Umbilical cord (tissue), 1 donor: ENCODE measurements at regions not wholly inside any gene's neighbourhood (a gene's known extent, or its start where the extent isn't known, plus 50 kb on each side); places are given as distances from the start of the nearest gene placed in this dataset.

Experiments used
- DNase-seq: peaks from one replicate; pipeline ENCODE4 v3.0.0-alpha.2; 2015; ENCODE audit warnings: low spot score

DNA sequence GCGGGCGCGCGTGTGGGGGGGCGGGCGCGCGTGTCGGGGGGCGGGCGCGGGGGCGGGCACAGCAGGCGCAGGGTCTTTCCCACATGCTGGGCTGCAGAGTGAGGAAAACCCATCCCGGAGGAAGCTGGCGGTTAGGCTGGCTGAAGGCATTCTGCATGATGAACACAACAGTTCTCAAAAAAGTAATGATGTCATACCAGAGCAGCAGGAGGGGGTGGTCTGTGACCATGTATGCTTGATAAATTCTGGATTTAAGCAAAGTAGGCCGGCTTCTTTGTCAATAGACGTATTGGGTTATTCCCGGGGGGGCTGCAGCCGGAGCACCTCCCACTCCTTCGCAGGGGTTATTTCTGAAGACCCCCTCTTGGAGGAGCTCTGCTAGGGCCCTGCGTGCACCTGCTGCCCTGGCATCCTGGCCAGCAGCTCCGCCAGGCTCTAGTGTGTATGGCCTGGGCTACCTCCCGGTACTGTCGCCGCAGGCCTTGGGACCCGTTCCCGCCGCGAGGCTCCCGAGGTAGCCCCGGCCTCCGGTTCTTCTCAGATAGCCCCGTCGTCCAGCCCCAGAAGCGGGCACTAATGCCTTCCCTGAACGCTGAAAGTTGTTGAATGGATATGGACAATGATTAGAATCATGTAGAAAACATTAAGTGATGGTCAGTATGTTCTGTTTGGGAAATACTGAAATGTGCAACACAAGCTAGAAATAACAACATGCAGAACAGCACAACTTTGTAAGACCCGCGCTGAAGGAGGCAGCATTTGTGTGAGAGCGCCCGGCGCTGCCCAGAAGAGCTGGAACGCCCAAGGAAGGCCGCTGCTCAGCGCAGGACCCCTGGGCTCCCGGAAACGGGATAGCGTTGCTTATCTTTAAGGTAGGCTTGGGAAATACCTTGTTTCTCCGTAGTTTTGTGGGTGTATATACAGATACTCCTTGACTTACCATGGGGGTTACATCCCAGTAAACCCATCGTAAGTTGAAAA, 101.4 kb upstream of the RAB6C start:
- peak; percentile 68 for DNase-seq

DNA sequence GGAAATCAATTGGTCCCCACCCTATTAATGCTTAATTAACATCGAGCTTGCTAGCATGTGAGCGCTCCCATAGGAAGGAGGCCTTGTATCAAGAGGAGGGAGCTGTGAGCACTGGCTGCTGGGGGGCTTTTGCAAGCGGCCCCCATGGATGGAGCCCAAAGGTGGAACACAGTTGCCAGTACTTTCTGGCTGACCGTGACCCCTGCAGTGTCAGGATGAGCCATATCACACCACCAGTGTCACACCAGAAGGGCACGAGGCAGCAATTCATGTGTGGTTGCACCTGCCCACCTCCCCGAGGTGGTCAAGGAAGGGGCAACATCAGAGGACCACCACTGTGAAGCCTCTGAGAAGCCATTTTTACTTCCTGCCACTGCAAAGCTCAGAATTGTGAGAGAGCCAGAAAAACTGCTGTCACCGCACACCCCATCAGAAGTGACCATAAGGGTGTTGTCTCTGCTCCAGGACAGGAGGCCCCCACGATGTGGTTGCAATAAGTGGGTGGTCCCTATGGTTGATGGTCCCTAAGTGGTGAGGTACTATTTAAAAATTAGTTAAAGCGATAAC, 99.8 kb upstream of the RAB6C start:
- DNase-seq = no peak

DNA sequence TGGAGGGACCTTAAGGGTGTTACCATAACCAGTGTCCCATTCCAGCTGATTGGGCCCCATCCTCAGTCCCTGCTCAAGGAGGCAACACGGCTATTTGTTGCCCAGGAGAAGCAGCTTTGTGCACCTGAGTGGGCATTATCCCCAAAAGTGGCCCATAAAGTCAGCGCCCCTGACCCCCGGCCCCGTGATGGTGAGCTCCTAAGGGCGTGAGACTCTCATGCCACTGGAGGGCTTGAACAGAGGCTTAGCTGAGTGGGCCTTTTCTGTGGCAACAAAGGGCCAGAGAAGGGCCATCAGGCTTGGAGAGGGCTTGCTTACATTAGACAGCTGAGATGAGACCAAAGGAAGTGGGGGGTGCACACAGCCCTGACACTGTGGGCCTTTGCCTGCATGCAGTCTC, 99.2 kb upstream of the RAB6C start:
- no peak for DNase-seq

DNA sequence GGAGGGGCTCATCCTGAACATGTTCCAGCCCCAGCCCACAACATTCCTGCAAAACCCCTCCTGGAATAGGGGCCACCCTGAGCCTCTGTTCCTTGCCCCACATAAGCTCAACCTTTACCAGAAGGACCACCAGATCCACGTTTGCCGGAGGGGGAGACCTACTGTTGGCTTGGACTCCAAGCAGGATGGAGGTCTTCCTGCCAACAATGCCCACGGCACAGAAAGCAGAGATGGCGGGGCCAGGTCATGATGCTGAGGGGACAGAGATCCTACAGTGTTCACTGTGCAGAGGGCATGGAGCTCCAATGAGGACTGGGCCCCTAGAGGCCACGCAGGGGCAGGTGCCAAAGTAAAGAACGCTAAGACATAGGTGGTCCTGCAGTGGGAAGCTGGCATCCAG, 98.5 kb upstream of the RAB6C start:
- DNase-seq = no peak

DNA sequence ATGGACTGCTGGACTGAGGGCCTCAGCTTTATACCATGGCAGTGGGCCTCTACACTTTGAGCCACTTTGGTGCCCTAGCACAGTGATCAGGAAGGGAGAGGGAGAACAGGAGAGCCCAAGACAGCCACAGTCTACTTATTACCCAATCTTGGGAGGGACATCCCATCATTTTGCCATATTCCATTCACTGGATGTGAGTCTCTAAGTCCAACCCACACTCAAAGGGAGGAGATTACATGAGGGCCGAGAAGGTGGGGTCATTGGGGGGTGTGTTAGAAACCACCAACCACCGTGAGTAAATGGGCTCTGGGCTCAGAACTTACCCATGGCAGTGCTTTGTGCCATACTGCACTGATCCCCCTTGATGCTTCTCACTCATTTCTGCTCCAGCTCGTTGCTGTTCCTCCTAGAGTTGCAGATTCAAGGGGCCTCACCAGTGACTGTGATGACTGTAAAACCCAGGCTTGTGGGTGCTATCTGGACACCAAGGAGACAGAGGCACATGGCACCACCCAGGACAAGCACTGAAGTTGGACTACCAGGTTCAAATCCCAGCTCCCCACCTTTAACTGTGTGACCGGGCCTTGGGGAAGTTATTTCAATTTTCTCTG, 97.6 kb upstream of the RAB6C start:
- no peak for DNase-seq

DNA sequence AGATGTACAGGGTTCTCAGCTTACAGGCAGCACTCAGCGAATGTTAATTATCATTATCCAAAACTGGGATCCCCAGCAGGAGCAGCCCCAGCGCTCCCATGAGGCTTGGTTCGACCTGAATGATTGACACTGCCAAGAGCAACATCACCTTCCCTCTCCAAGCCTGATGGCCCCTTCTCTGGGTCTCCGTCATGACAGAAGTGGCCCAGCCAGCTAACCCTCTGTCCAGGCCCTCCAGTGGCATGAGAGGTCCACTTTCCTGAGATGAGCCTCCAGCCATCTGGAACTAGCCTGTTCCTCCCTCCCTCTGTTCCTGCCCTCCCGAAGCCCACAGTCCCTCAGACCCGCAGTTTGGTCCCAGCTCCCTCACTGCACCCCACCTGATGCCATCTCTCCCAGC, 97.0 kb upstream of the RAB6C start:
- DNase-seq = no peak

DNA sequence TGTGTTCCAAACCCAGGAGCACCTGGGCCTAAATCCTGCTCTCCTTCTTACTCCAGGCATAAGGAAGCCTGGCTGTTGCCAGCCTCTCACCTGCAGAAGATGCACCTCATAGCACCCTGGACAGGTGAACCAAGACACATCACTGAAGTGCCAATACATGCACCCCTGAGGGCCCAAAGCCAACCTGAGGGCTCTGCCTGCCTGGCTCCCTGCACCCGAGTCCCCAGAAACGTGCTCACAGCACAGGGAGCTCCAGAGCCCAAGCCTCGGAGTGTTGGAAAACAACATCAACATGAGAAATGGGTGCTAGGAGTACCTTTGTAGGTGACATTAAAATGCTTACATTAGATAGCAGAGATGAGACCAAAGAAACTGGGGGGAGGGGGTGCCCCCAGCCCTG, 96.3 kb upstream of the RAB6C start:
- DNase-seq = no peak

DNA sequence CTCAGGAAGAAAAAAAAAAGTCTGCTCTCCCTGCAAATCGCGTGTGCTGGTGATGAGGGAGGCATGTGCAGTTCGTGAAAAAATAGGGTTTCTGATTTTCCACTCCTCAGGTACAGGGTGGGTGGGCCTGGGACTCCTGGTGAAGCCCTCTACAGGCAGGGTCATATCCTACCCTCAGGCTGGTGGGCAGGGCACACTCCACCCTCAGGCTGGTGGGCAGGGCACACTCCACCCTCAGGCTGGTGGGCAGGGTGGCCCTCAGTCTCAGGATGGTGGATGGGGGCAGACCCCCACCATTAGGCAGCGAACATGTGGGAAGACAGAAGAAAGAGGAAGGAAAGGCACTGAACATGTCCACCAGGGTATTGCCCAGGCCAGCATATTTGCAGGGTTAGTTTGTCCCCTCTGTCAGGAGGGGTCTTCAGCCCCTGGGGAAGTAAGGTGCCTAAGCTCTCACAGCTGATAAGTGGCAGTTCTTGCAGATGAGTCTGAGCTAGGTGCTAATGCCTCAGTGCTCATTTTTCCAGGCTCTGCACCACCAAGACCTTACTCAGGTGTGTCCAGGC, 95.2 kb upstream of the RAB6C start:
- no peak for DNase-seq

DNA sequence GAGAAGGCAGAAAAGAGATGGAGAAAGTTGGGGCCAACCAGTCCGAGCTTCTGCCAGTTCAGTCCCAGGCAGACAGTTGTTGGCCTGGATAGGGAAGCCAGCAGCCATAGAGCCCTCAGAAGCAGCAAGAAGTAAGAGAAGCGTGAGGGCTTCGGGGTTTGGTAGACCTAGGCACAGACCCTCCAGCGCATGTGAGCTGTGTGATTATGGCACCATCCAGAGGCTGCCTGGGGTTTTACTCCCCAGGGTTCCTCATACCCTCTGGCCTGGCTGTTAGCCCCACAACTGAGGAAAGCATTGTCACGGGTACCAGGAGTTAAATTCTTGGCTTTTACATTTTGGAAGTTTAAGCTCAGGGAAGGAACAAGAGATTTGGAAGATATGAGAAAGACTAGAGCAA, 93.7 kb upstream of the RAB6C start:
- no peak for DNase-seq

DNA sequence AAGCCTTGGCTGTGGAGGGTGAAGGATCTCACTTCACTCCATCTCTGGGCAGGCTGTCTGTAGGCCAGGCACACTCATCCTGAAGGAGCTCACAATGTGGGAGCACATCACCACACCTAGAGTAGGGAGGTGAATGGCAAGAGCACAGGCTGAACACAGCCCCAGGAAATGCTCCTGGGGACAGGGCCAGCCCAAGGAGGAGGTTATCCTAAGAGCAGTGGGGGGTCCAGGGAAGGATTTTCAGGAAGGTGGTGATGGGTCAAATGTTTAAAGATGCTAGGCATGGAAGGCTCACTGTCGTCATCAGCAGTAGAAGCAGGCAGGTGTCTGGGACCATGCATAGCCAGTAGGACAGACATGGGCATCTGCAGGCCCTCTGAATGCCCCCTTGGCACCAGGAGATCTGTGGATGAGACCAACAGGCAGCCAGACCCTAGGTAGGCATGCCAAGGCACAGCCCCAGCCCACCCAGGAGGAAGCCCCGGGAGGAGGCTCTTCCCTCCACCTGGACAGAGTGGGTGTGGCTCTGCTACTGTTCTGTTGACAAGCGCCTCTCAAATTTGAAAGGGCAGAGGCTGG, 91.7 kb upstream of the RAB6C start:
- DNase-seq = no peak

DNA sequence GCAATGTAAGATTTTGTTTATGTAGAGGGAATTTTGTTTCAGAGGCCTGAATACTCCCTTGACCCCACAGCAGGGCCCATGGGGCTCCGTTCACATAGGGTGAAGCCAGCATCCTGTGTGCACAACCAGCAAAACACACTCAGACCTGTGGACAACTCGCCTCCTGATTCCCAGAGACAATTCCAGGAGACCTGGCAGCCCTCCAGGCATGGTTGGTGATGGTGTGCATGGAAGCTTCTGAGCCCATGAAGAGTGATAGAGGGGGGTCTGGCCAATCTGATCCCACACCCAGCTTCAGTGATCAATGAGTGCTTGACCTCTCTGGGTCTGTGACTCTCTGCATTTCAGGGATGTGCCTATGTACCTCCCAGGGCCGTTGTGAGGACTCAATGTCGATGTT, 91.0 kb upstream of the RAB6C start:
- peak; percentile 2 for DNase-seq

DNA sequence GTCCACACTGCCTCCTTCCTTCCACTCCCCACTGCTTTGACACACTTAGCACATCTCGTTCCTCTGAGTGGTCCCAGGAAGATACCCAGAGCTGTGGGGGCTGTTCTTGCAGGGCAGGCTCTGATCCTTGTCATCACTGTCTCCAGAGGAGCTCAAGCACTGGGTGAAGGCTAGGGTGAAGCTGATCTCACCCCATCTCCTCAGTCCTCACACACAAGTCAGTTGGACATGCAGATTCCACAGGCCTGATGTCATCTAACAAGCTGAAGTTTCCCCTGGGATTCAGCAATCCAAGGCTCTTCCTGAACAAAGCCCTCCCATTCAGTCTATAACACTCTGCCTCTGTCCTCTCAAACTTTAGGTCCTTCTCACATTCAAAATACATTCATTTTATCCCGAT, 90.6 kb upstream of the RAB6C start:
- DNase-seq = peak; percentile 27

DNA sequence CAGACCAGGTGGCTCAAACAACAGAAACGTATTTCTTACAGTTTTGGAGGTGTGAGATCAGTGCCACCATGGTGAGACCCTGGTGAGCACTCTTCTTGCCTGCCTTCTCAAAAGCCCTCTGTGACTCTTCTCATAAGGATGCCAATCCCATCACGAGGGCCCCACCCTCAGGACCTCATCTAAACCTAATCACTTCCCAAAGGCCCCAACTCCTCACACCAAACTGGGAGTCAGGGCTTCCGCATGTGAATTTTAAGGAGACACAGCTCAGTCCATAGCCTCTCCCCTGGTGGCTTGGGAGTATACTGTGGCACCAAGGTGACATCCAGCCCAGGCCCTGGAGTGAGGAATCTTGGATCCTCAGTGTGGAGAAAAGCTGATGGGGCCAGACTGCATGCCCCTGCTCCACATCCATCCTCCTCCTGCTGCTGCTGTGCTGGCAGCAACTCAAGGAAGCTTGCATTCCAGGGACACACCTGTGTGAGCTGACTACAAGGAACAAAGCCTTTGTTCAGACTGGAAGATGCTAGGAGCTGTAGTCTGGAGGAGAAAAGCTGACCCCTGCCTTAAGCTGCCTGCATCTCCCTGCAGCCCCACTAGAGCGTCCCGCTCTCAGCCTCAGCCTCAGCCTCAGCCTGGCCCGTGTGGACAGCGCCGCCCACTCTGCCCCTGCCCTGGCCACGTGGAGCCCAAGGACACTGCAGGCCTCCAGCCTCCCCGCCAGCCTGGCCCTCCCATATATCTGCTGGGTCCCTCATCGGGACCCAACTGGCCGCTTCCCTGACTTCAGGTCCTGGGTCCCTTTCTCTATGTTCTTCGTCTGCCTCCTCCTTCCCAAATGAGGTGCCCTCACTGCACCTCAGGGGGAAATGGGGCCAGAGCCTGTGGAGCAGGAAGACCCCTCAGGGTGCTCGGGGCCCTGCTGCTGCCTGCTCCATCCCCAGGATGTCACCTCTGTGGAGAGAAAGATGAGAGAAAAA, 87.8 kb upstream of the RAB6C start:
- DNase-seq = no peak

DNA sequence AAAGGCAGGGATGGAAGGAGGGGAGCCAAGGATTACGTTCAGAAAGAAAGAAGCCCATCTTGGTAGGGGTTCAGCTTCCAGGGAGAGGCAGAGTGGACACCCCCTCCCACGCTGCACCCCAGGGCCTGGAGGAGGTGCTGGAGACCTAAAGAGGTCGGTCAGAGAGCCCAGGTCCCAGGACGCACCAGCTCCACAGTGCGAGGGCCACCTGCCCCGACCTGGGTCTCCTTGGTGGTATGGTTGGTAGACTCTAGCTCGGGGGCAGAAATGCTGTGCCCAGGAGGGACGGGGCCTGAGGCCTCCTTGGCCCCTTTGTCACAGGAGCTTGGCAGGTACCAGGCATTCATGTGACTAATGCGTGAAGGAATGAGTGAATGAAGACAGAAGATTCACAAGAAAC, 87.1 kb upstream of the RAB6C start:
- no peak for DNase-seq

DNA sequence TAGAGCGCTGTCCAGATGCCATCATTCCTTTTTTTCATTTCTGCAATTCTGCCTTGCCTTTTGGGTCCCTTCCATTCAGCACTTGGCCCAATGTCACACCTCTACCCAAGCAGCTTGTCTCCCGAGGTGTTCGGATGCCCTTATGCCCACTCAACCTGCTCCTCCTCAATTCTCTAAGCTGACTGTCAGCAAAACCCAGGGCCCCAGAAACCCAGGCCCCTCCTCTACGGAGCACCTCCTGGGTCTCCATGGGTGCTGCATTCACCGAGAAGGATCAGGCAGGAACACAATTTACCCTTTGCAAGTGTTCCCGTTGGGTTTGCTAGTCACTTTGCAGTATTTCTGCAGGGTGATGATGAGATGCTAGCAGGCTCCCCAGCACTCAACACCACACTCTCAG, 86.7 kb upstream of the RAB6C start:
- no peak for DNase-seq

DNA sequence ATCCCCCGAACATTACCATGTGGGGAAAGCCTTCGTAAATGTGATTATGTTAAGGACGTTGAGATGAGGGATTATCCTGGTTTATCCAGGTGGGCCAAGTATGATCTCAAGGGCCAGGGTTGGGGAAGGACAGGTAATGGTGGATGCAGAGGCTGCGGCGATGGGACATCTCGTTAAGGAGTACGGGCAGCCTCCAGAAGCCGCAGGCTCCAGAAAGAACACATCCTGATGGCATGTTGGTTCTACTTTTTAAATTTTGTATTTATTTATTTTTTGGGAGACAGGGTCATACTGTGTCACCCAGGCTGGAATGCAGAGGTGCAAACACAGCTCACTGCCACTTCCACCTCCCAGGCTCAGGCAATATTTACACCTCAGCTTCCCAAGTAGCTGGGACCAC, 86.2 kb upstream of the RAB6C start:
- DNase-seq = no peak

DNA sequence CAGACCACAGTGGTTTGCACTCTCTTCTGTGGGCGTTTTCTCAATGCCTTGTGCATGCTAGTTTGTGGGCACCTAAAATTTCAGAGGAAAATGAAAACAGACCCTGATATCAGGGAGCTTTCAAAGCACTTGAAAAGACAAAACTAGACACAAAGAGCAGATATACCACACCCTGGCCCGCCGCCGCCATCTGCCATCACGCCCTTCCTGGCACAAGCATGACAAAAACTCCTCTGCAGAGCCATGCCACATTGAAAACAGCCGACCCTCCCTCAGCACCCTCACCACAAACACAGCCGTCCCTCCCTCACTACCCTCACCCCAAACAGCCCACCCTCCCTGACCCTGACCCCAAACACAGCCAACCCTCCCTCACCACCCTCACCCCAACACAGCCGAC, 84.8 kb upstream of the RAB6C start:
- DNase-seq = no peak

DNA sequence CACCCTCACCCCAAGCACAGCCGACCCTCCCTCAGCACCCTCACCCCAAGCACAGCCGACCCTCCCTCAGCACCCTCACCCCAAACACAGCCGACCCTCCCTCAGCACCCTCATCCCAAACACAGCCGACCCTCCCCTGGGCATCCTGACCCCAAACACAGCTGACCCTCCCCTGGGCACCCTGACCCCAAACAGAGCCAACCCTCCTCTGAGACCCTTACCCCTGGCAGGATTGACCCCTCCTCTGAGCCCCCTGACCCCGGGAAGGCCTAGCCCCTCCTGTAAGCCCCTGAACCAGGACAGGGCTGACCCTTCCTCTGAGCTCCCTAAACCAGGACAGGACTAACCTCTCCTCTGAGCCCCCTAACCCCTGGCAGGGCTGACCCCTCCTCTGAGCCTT, 84.4 kb upstream of the RAB6C start:
- DNase-seq = no peak

DNA sequence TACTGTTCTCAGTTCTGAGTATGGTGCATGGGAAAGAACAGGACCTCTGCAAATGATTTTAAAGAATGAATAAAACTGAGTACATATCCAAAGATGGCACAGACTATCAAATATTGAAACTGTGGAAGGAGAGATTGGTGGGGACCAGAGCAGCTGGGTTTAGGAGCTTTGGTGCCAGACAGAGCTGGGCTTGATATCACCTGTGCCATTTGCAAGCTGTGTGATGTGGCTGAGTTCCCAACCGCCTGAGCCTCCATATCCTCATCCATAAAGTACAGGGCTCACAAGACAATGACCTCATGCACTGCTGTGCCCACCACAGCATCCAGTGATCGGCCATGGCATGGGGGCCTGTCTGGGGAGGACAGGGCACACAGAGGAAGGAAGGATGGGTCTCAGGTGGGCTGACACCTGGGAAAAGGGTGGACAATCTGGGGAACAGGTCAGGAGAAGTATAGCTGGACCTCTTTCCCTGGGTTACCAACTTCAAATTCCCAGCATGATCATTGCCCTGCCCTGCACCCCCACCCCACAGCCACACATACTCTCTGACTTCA, 83.9 kb upstream of the RAB6C start:
- DNase-seq = no peak

DNA sequence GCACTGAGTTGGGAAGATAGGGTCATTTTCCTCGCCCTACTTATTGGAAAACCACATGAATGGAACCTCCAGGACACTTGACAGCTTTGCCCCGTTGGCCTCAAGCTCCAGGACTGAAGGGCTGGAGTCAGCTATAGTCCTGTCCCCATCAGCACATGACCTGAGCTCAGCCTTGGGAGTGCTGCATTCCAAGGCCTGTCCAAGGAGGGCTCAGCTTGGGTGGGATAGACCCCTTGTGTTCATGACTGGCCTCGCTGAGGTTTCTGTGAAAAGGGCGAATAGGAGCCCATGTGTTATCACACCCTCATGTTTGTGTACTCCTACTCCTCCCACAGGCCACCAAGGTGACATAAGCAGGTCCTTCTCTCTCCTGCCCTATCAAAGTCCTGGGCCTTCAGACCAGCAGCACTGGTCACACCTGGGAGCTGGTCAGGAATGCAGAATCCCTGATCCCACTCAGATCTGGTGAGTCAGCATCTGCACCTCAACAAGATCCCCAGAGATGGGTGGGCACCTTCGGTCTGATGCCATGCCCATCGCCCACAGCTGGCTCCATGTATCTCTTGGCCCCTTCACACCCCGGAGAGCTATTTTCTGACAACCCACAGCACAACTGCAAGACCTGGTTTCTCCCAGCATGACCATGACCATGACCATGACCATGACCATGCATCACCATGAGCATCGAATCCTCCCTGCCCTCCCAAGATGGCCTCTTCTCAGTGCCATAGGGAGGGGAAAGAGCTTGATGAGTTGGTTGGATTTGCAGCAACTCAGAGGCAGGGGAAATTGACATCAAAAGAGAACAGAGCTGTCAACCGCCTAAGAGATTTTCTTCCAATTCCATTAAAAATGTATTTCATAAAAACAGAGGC, 83.0 kb upstream of the RAB6C start:
- no peak for DNase-seq
